ENCODE measurements at regions not wholly inside any gene's neighbourhood (a gene's known extent, or its start where the extent isn't known, plus 50 kb on each side); places are given as distances from the start of the nearest gene placed in this dataset.

DNA sequence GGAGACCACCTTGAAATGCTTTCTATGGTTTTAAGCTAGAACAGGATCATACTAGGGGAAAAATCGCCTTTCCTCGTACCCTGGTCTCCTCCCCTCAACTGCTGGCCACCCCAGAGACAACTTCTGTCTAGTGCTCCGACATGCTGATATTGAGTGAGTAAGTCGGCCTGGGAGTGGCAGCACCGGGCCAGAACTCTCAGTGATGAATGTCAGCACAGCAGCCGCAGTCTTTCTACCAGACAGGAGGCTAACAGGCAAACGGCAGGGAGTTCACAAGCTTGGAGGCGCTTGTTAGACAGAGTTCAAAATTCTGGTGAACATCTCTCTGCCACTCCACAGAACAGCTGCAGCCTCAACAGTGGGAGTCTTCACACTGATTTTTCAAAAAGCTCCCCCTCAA, 716.9 kb downstream of the ADGRL2 start:
- DNase-seq = no peak

DNA sequence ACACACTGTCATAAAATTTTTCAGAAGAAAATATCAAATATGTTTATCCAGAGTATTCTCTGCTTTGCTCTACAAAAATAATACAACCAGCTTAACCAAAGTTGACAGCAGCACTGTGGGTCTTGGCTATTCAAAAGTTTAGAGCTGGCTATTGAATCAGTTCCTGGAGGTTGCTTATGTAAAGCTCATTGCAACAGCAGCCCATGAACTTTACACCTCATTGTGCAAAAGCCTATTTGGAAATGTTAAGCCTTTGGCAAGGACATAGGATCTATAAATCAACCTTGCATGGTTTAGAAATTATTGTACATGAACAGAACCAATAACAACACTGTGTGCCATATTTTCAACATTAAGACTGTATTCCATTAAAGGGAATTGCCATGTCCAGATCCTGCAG, 714.9 kb downstream of the ADGRL2 start:
- DNase-seq = no peak

DNA sequence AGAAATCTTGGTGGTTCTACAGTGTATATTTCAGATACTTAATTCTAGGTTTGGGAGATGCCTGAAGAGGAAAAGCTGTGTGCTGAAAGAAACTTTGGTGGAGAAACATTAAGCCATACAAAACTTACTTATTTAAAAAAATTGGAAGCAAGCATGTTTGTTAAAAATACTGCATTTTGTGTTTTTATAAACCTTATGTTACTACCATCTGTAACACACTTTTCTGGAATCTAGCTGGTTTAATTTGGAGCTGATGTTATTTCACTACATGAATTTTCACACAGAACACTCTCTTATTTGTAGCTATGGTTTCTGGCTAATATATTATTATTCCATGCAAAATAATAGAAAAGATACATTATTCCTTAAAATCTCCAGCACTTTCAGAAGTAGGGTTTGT, 710.7 kb downstream of the ADGRL2 start:
- no peak for DNase-seq

DNA sequence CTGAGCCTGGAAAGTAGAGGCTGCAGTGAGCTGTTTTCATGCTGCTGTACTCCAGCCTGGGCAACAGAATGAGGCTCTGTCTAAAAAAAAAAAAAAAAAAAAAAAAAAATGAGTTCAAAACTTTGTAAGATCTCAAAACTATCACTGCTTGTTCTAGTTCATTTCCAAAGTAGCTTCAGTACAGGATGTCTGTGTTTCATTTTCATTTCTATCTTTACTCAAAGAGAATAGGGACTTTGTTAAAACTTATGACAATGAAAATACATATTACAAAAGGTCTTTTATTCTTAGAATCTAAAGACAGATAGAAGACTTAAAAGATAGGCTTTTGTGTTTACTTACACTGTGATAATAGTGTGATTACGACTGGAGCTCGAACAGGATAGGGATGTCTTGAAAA, 709.7 kb downstream of the ADGRL2 start:
- DNase-seq = no peak

- DNase-seq = no peak
Measured at GRCh38 chr1:82507011-82507410, 706.3 kb downstream of the ADGRL2 start.

DNA sequence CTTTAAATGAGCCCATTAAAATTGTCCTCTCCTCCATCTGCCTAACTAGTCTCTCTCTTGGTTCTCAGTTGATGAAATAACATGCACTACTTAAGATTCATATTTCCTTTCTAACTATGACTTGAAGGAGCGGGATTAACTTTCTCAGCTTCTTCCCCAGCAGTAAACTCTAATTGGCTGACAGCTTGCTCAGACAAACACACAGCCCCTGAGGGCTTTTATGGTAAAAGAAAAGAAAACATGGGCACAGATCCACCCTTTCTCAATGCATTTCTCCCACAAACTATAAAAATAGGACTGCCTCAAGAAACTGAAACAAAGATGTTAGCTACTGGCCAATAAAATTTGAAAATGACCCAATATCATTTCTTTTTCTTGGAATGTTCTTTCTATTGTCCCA, 703.1 kb downstream of the ADGRL2 start:
- DNase-seq = no peak

- no peak for DNase-seq
Measured at GRCh38 chr1:82499022-82499421, 698.3 kb downstream of the ADGRL2 start.

- no peak for DNase-seq
Measured at GRCh38 chr1:82494117-82494516, 693.4 kb downstream of the ADGRL2 start.

DNA sequence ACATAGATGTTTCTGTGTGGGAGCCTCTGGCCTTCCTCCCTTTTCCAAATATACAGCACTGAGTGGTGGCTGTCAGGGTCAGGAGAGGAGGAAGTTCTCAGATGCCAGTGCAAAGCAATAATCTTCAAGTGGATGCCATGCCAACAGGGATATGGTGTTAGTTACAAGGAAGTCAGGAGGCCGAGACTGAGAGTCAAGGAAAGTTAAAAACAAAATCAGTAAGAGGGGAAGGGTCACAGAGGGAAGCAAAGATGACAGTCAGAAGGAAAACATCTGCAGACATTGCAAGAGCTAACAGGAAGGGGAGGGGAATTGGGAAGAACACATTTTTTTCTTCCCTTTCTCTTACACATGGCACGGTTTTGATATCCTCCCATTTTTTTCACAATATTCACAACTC, 691.4 kb downstream of the ADGRL2 start:
- DNase-seq = no peak

- no peak for DNase-seq
Measured at GRCh38 chr1:82491301-82492048, 690.7 kb downstream of the ADGRL2 start.

DNA sequence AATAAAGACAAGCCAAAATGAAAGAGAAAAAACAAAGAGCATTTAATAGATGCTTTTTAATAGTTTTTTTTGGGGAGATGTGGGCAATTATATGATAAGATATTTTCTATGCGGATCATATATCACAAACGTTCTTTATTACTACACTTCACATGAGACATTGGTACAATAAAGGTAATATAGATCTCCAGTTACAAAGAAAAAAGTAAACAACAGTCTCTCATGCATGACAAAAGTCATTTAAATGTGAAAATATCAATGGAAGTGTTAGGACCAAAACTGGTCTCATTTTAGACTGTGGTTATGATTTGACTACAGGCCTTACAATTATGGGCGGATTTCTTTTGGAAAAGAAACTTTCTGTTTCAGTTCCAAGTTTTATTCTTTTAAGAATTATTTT, 687.0 kb downstream of the ADGRL2 start:
- no peak for DNase-seq

DNA sequence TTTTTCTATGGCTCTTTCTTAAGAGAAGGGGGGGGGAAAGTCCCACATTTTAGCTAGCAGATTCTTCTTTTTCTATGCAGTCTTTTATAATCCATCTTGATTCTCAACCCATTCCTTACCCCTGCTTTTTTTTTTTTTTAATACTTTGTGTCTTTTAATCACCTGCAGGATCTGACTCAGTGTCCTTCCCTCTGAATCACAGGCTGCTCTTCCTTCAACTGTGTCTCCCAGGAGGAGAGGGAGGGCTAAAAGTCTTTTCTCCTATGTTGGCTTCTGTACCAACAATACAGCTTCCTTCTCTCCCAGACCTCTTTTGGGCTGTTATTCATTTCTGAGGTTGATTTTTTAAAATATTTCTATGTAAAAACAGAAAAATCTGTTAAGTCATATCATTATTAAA, 686.2 kb downstream of the ADGRL2 start:
- DNase-seq = no peak

DNA sequence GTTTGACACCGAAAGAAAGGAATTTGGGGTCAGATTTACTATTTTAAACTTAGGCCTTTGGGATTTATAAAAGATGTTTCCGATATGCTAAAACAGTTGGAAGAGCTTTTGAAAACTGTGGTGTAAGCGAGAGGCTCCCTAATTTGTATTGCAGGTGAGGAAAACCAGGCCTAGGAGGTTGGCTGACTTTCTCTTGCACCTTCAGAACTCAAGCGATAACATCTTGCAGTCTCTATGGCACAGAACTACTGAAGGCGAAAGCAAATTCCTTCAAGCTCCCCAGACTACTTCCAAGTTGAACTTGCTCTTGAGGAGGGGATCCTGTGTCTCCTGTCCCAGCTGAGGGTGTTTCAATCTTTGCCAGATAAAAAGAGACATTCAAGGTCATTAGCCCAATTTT, 685.7 kb downstream of the ADGRL2 start:
- DNase-seq = no peak

GRCh38 chr1:82485591-82486369, 685.0 kb downstream of the ADGRL2 start:
- no peak for DNase-seq

DNA sequence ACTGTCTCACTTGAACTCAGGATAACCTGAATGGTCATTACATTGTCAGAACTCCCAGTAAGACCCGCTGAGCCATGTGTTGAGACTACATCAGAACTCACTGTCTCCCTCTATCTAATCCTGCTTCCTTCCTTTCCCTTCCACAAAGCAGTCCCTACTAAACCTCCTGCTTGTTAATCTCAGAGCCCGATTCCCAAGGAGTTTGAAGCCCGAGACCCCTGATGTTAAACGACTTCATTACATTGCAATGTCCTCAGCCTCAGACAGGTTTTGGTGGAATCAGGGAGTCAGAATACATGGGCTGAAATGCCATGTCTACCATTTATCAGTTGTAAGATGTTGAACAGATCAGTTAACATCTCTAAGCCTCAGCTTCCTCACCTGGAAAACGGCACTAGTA, 682.4 kb downstream of the ADGRL2 start:
- DNase-seq = no peak

DNA sequence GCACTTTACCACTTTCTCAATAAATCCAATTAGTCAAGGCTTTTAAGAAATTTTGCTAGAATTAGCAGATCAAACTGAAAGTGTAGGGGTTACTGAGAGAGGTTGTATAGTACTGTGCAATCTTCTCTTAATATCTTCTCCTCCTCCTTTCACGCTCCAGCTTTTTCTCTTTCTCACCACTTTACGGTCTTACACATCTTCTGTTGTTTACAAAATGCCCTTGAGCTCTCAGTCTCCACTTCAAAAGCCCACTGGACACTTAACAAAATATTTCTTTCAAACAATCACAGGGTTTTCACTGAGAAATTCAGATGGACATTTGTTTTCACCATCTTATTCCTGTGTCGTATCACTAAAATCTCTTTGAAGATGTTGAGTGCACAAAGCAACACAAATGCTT, 678.2 kb downstream of the ADGRL2 start:
- DNase-seq = no peak

- DNase-seq = no peak
Measured at GRCh38 chr1:82472489-82473131, 671.9 kb downstream of the ADGRL2 start.

DNA sequence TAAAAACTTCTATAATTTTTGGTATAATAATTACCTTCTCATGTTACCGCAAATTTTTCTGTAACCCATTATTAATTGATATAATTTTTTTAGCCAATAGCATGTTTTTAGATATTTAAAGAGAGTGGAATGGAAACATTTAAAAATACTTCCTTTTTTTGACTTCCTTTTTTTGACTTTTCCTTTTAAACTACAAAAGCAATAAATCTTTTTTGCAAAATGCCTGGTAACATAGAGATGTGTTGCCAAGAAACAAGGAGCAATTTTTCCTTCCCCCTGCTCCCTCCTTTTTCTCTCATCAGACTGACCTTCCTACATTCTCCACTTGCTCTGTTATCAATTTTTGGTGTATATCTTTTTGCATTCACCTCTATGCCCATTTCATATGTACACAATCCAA, 666.2 kb downstream of the ADGRL2 start:
- no peak for DNase-seq

DNA sequence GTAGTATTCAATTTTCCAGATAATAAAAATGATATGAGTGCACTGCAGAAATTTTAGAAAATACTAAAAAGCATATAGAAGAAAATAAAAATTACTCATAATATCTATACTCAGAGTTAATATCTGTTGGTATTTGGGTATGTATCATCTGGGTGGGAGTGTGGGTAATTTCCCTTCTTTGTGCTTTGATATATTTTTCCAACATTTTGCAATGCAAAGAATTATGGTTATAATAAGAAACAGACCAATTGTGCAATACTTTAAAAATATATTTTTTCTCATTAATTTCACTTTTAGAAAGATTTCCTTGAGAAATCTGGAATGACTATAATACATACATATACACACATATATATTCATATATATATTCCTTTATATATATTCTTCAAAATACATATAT, 665.7 kb downstream of the ADGRL2 start:
- no peak for DNase-seq

GRCh38 chr1:82465024-82465423, 664.3 kb downstream of the ADGRL2 start:
- DNase-seq = no peak

- DNase-seq = no peak
Measured at GRCh38 chr1:82464362-82465001, 663.7 kb downstream of the ADGRL2 start.

DNA sequence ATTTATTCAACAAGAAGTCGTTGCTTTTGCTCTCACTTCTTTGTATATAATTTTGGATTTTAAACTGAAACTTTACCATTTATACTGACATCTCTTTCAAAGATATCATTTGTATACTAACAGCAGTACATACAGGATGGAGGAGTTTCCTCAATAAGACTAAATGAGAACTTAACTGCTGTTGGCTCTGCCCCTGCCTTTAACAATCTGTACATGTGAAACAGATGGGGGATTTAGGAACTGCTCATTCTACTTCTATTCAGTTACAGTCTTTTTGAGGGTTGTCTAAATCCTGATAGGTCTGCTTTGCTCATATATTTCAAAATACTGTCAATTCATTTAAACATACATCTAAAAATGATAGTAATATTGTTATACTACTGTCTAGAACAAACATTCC, 663.2 kb downstream of the ADGRL2 start:
- DNase-seq = no peak

- DNase-seq = no peak
Measured at GRCh38 chr1:82462366-82462765, 661.6 kb downstream of the ADGRL2 start.

GRCh38 chr1:82455342-82455741, 654.6 kb downstream of the ADGRL2 start:
- no peak for DNase-seq
